IPS-18a (cell line): ENCODE measurements at regions not wholly inside any gene's neighbourhood (a gene's known extent, or its start where the extent isn't known, plus 50 kb on each side); places are given as distances from the start of the nearest gene placed in this dataset.

Experiments used
- H3K27ac ChIP-seq: one replicate; pipeline ENCODE4 v1.5.1; 2013; ENCODE audit warnings: low read length
- H3K27me3 ChIP-seq: one replicate; pipeline ENCODE4 v1.6.1; 2013; ENCODE audit warnings: mild to moderate bottlenecking, low read length; ENCODE audit not compliant: control insufficient read depth, insufficient read depth
- H3K36me3 ChIP-seq: one replicate; pipeline ENCODE4 v1.6.1; 2013; ENCODE audit warnings: low read depth, low read length; ENCODE audit not compliant: control insufficient read depth
- H3K4me1 ChIP-seq: one replicate; pipeline ENCODE4 v1.6.1; 2013; ENCODE audit warnings: low read depth, low read length; ENCODE audit not compliant: control insufficient read depth
- H3K4me3 ChIP-seq: one replicate; pipeline ENCODE4 v1.5.1; 2013; ENCODE audit warnings: low read length
- H3K9ac ChIP-seq: one replicate; pipeline ENCODE4 v1.6.1; 2013; ENCODE audit warnings: mild to moderate bottlenecking, low read length, moderate library complexity
- H3K9me3 ChIP-seq: one replicate; pipeline ENCODE4 v1.6.1; 2013; ENCODE audit warnings: low read depth, low read length; ENCODE audit not compliant: control insufficient read depth

GRCh38 chr5:18850216-18850615 lies 1137.8 kb downstream of the CDH18 start:
- Histone ChIP-seq H3K9ac (no peak overlapping the region), H3K27ac (no peak overlapping the region), H3K36me3 (no peaks in the 10 kb centered on the region), H3K27me3 (no peaks in the 10 kb centered on the region), H3K4me3 (no peak overlapping the region), H3K9me3 (no peaks in the 10 kb centered on the region), H3K4me1 (peaks cover 7% of the 10 kb centered on the region)

GRCh38 chr5:18872978-18873377 lies 1115.0 kb downstream of the CDH18 start:
- Histone ChIP-seq H3K4me3 (no peak overlapping the region), H3K9me3 (no peaks in the 10 kb centered on the region), H3K27me3 (no peaks in the 10 kb centered on the region), H3K9ac (no peak overlapping the region), H3K4me1 (no peaks in the 10 kb centered on the region), H3K36me3 (no peaks in the 10 kb centered on the region), H3K27ac (no peak overlapping the region)

GRCh38 chr5:18876565-18876964 lies 1111.4 kb downstream of the CDH18 start:
- Histone ChIP-seq H3K4me1 (no peaks in the 10 kb centered on the region), H3K9ac (no peak overlapping the region), H3K4me3 (no peak overlapping the region), H3K27me3 (no peaks in the 10 kb centered on the region), H3K27ac (no peak overlapping the region), H3K36me3 (no peaks in the 10 kb centered on the region), H3K9me3 (no peaks in the 10 kb centered on the region)

- Histone ChIP-seq H3K4me1 (no peaks in the 10 kb centered on the region), H3K36me3 (no peaks in the 10 kb centered on the region), H3K9me3 (no peaks in the 10 kb centered on the region), H3K27me3 (no peaks in the 10 kb centered on the region), H3K9ac (no peak overlapping the region), H3K27ac (no peak overlapping the region), H3K4me3 (no peak overlapping the region)
These were observed 1106.4 kb downstream of the CDH18 start for GRCh38 chr5:18881615-18882014.

GRCh38 chr5:18882154-18882553 lies 1105.8 kb downstream of the CDH18 start:
- Histone ChIP-seq H3K4me1 (no peaks in the 10 kb centered on the region), H3K27ac (no peak overlapping the region), H3K9me3 (no peaks in the 10 kb centered on the region), H3K4me3 (no peak overlapping the region), H3K36me3 (no peaks in the 10 kb centered on the region), H3K9ac (no peak overlapping the region), H3K27me3 (no peaks in the 10 kb centered on the region)

- no peaks in the 10 kb centered on the region for H3K36me3 ChIP-seq
- no peak overlapping the region for H3K27ac ChIP-seq
- H3K27me3 ChIP-seq, result no peaks in the 10 kb centered on the region
- H3K9me3 ChIP-seq, result no peaks in the 10 kb centered on the region
- no peak overlapping the region for H3K4me3 ChIP-seq
- H3K4me1 ChIP-seq, result no peaks in the 10 kb centered on the region
- H3K9ac ChIP-seq, result no peak overlapping the region
These were observed 1099.2 kb downstream of the CDH18 start for GRCh38 chr5:18888821-18889220.

- Histone ChIP-seq H3K36me3 (no peaks in the 10 kb centered on the region), H3K9me3 (no peaks in the 10 kb centered on the region), H3K9ac (no peak overlapping the region), H3K27me3 (no peaks in the 10 kb centered on the region), H3K4me3 (no peak overlapping the region), H3K4me1 (no peaks in the 10 kb centered on the region), H3K27ac (no peak overlapping the region)
These were observed 1087.4 kb downstream of the CDH18 start for GRCh38 chr5:18900644-18901043.

- H3K36me3 ChIP-seq, result no peaks in the 10 kb centered on the region
- H3K9me3 ChIP-seq, result no peaks in the 10 kb centered on the region
- peaks cover 3% of the 10 kb centered on the region for H3K4me1 ChIP-seq
- H3K4me3 ChIP-seq, result no peak overlapping the region
- H3K27ac ChIP-seq, result no peak overlapping the region
- no peak overlapping the region for H3K9ac ChIP-seq
- no peaks in the 10 kb centered on the region for H3K27me3 ChIP-seq
These were observed 1067.0 kb downstream of the CDH18 start for GRCh38 chr5:18920966-18921365.

- Histone ChIP-seq H3K4me1 (no peaks in the 10 kb centered on the region), H3K4me3 (no peak overlapping the region), H3K9ac (no peak overlapping the region), H3K36me3 (no peaks in the 10 kb centered on the region), H3K27me3 (no peaks in the 10 kb centered on the region), H3K27ac (no peak overlapping the region), H3K9me3 (no peaks in the 10 kb centered on the region)
These were observed 1055.9 kb downstream of the CDH18 start for GRCh38 chr5:18932081-18932480.

- Histone ChIP-seq H3K4me1 (peaks cover 7% of the 10 kb centered on the region), H3K9ac (no peak overlapping the region), H3K27ac (no peak overlapping the region), H3K27me3 (no peaks in the 10 kb centered on the region), H3K9me3 (no peaks in the 10 kb centered on the region), H3K4me3 (no peak overlapping the region), H3K36me3 (no peaks in the 10 kb centered on the region)
These were observed 1043.2 kb downstream of the CDH18 start for GRCh38 chr5:18944771-18945170.

- no peaks in the 10 kb centered on the region for H3K9me3 ChIP-seq
- H3K27me3 ChIP-seq, result no peaks in the 10 kb centered on the region
- H3K36me3 ChIP-seq, result no peaks in the 10 kb centered on the region
- H3K9ac ChIP-seq, result no peak overlapping the region
- H3K4me1 ChIP-seq, result no peaks in the 10 kb centered on the region
- no peak overlapping the region for H3K27ac ChIP-seq
- no peak overlapping the region for H3K4me3 ChIP-seq
These were observed 1033.8 kb downstream of the CDH18 start for GRCh38 chr5:18954239-18954638.

GRCh38 chr5:18959535-18959934 lies 1028.5 kb downstream of the CDH18 start:
- Histone ChIP-seq H3K36me3 (no peaks in the 10 kb centered on the region), H3K9me3 (no peaks in the 10 kb centered on the region)

More at GRCh38 chr5:18959535-18959934, 1028.5 kb downstream of the CDH18 start:
- Histone ChIP-seq H3K27me3 (no peaks in the 10 kb centered on the region), H3K27ac (no peak overlapping the region), H3K9ac (no peak overlapping the region), H3K4me3 (no peak overlapping the region), H3K4me1 (no peaks in the 10 kb centered on the region)
